Bronchial epithelial cell (primary cell): ENCODE measurements at regions not wholly inside any gene's neighbourhood (a gene's known extent, or its start where the extent isn't known, plus 50 kb on each side); places are given as distances from the start of the nearest gene placed in this dataset.

Experiments
- DNase-seq: peaks from one replicate; pipeline ENCODE4 v3.0.0-alpha.2; 2010; ENCODE audit warnings: low read depth
- FAIRE-seq: peaks from 2 replicates; lab custom pipeline; 2011; peaks lifted over from hg19 to GRCh38; lab: Jason Lieb, UNC
- H3K27me3 ChIP-seq: 2 replicates; pipeline ENCODE4 v1.5.1; 2011; ENCODE audit warnings: low read length; ENCODE audit not compliant: control insufficient read depth, insufficient read depth
- H3K36me3 ChIP-seq: 2 replicates; pipeline ENCODE4 v1.5.1; 2011; ENCODE audit warnings: low read length; ENCODE audit not compliant: control insufficient read depth, insufficient read depth
- H3K4me3 ChIP-seq: 2 replicates; pipeline ENCODE4 v1.5.1; 2011; ENCODE audit warnings: mild to moderate bottlenecking, low read depth, low read length, control low read depth
- CTCF ChIP-seq: IDR thresholded peaks from 2 replicates; pipeline ENCODE4 v1.5.1; 2011; ENCODE audit warnings: mild to moderate bottlenecking, moderate library complexity, low read length, control low read depth, inconsistent platforms; ENCODE audit not compliant: insufficient read depth, severe bottlenecking

DNA sequence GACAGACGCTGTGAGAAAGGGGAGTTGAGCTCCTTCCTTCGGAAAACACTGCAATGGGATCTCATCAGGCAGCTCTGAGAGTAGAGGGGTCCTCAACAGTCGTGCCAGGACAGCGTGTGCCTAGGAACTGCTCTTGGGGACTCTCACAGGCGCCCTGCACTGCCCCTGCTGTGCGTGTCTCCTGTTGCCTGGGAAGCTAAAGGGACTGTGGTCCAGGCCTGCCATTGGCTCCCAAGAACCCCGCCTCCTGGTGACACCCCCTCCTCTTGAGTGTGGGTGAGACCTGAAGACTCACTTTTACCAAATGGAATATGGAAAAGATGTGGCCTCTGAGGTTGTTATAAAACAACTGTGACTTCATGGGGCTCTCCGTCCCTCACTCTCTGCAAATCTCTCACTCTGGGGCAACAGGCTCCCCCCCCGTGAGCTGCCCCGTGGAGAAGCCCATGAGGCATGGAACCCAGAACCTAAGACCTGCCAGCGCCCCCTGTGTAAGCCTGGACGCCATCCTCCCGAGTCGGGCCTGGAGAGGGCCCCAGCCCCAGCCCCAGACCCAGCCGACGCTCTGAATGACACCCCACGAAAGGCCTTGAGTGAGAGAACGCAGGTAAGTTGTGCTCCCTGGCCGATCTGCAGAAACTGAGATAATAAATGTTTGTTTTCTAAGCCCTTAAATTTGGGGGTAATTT lies 302.7 kb downstream of the FGF9 start:
- TF ChIP-seq CTCF = no peak
- H3K36me3 ChIP-seq = no peaks in the 10 kb centered on the region
- no peaks in the 10 kb centered on the region for H3K27me3 ChIP-seq
- no peak overlapping the region for H3K4me3 ChIP-seq
- FAIRE-seq = no peak
- DNase-seq = no peak

- Histone ChIP-seq H3K27me3 (no peaks in the 10 kb centered on the region), H3K36me3 (no peaks in the 10 kb centered on the region), H3K4me3 (no peak overlapping the region)
- DNase-seq (no peak), FAIRE-seq (no peak)
- no peak for TF ChIP-seq CTCF
These were observed 303.9 kb downstream of the FGF9 start for GRCh38 chr13:21974741-21975140.

DNA sequence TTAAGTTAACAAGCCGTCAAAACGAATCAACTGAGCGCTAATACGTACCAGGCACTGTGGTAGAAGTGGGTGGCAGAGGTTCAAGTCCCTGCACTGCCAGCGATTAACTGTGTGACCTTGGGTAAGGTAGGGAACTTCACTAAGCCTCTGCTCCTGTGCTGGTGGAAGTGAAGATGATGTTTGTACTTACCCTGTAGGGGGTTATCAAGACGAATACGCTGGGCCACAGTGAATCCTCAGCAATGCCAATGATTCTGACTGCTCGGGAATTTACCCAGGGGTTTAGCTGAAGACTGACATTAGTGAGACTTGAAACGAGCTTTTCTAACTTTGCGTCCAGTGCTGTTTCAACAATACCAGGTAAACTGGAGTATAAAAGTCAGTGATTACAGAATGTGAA lies 305.3 kb downstream of the FGF9 start:
- TF ChIP-seq CTCF = no peak
- H3K27me3 ChIP-seq = no peaks in the 10 kb centered on the region
- FAIRE-seq (peak; percentile 47), DNase-seq (no peak)
- H3K36me3 ChIP-seq = no peaks in the 10 kb centered on the region
- H3K4me3 ChIP-seq = no peak overlapping the region

- TF ChIP-seq CTCF = no peak
- DNase-seq = no peak
- FAIRE-seq = no peak
- Histone ChIP-seq H3K4me3 (no peak overlapping the region), H3K36me3 (no peaks in the 10 kb centered on the region), H3K27me3 (no peaks in the 10 kb centered on the region)
These were observed 308.4 kb downstream of the FGF9 start for GRCh38 chr13:21979161-21979806.

DNA sequence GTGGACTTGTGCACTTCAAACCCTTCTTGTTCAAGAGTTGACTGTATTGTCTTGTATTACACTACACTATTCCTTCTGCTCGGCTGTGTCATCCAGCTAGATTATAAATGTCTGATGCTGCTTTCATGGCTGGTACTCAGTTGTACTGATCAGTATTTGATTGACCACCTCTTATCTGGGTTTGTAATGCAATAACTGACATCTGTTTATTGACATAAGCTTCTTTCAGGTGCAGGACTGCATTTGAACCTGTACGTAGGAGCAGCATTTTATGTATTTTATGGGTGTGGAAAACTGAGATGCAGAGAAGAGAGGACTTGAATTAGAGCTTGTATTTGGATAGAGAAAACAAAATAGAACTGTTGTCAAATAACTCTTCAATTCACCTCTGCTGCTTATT lies 309.2 kb downstream of the FGF9 start:
- no peaks in the 10 kb centered on the region for H3K36me3 ChIP-seq
- FAIRE-seq (no peak), DNase-seq (no peak)
- no peak overlapping the region for H3K4me3 ChIP-seq
- no peak for TF ChIP-seq CTCF
- H3K27me3 ChIP-seq = no peaks in the 10 kb centered on the region

DNA sequence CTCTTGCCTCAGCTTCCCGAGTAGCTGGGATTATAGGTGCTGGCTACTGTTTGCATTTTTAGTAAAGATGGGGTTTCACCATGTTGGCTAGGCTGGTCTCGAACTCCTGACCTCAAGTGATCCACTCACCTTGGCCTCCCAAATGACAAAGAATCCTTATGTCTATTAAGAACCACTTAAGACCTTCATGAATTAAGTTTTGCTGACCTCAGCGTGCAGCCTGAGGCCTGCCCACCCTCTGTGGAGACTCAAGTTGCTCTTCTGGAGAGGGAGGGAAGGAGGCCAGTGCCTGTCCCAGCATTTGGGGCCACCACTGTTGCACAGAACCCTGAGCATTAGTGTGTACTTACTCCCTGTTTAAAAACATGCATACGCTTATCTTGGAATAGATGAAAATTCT lies 313.3 kb downstream of the FGF9 start:
- no peaks in the 10 kb centered on the region for H3K27me3 ChIP-seq
- no peak for TF ChIP-seq CTCF
- H3K4me3 ChIP-seq = no peak overlapping the region
- no peak for FAIRE-seq
- H3K36me3 ChIP-seq = no peaks in the 10 kb centered on the region
- DNase-seq = no peak
